ENCODE measurements at regions not wholly inside any gene's neighbourhood (a gene's known extent, or its start where the extent isn't known, plus 50 kb on each side); places are given as distances from the start of the nearest gene placed in this dataset.

DNA sequence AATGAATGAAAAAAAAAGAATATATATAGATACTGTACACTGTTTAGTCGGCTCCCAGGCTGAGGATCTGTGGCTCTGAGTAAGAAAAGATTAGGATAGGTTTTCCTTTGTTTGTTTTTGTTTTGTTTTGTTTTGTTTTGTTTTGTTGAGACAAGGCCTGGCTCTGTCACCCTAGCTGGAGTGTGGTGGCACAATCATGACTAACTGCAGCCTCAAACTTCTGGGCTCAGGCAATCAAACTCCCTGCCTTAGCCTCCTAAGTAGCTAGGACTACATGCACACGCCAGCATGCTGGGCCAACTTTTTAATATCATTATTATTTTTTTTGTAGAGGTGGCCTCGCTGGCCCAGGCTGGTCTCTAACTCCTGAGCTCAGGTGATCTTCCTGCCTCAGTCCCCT lies 87.9 kb upstream of the PTBP2 start:
- H2AK5ac ChIP-seq (ENCODE audit: low read depth, low read length), result no peak overlapping the region
- no peak overlapping the region for H2BK120ac ChIP-seq (replicated peaks; ENCODE audit: low read depth, low read length)
- H2AFZ ChIP-seq (ENCODE audit: low read length), result 0 out of 2 replicates have a peak overlapping the region, but pooled peaks have one; percentile 53
- no peaks in the 10 kb centered on the region for H3K27me3 ChIP-seq (replicated peaks in 1 of 4; ENCODE audit: control insufficient read depth in 3 of 4, extremely low read depth in 1 of 4, insufficient read depth in 3 of 4, low read length in 3 of 4)
- TF ChIP-seq EGR1 (IDR thresholded peaks at IDR 0.05; ENCODE audit: borderline replicate concordance, low read depth, low read length), result no peak
- no peak for TF ChIP-seq RBBP5 (IDR thresholded peaks at IDR 0.05; ENCODE audit: borderline replicate concordance, low read depth, low read length)
- TF ChIP-seq EP300 (IDR thresholded peaks at IDR 0.05; ENCODE audit: borderline replicate concordance in 1 of 2, low read depth in 2 of 2, low read length in 2 of 2), result no peak
- TF ChIP-seq, protein P1, sequence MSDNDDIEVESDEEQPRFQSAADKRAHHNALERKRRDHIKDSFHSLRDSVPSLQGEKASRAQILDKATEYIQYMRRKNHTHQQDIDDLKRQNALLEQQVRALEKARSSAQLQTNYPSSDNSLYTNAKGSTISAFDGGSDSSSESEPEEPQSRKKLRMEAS (IDR thresholded peaks at IDR 0.05), result no peak
- no peak for TF ChIP-seq NRF1 (IDR thresholded peaks at IDR 0.05; ENCODE audit: low read depth, low read length)
- H2BK20ac ChIP-seq (ENCODE audit: low read length), result no peak overlapping the region
- H3K4me3 ChIP-seq (ENCODE audit: extremely low read depth in 1 of 4, insufficient read depth in 2 of 4, low read depth in 3 of 4, low read length in 4 of 4), result no peak overlapping the region
- H2BK5ac ChIP-seq (ENCODE audit: low read depth, low read length), result no peak overlapping the region
- H3K4me1 ChIP-seq (replicated peaks in 1 of 4; ENCODE audit: control insufficient read depth in 3 of 4, insufficient read depth in 4 of 4, low read length in 3 of 4), result no peaks in the 10 kb centered on the region
- H3K9me3 ChIP-seq (ENCODE audit: insufficient read depth in 2 of 2, low read depth in 1 of 2, low read length in 1 of 2), result no peaks in the 10 kb centered on the region
- H3K9ac ChIP-seq (replicated peaks in 1 of 4; ENCODE audit: extremely low read depth in 1 of 4, low read depth in 3 of 4, low read length in 3 of 4), result no peak overlapping the region
- no peak overlapping the region for H4K5ac ChIP-seq (ENCODE audit: insufficient read length, low read depth, low read length)
- ChIA-PET CTCF (ENCODE audit: partially characterized antibody) (no interaction called here), POLR2A (ENCODE audit: partially characterized antibody) (interaction anchor here (0.6 kb wide), 1 partner anchor 263 kb away, joined by 3 read pairs; no protein-coding TSS in a partner anchor)
- no peak overlapping the region for H3K27ac ChIP-seq (ENCODE audit: low read depth, low read length)
- H3K79me2 ChIP-seq (ENCODE audit: control insufficient read depth in 1 of 2, insufficient read depth in 2 of 2, low read length in 2 of 2), result no peaks in the 10 kb centered on the region
- H3K18ac ChIP-seq (ENCODE audit: extremely low read depth, low read length), result no peak overlapping the region
- no peak overlapping the region for H3K56ac ChIP-seq (replicated peaks; ENCODE audit: insufficient read length, low read depth, low read length)
- DNase-seq (ENCODE audit: low read depth in 1 of 2, low spot score in 2 of 2), result no peak
- no peak overlapping the region for H2BK15ac ChIP-seq (ENCODE audit: low read length)
- no peak overlapping the region for H3K23ac ChIP-seq (ENCODE audit: insufficient read length)
- H3K4ac ChIP-seq (replicated peaks; ENCODE audit: insufficient read length, low read depth, low read length), result no peak overlapping the region
- no peaks in the 10 kb centered on the region for H3K23me2 ChIP-seq (ENCODE audit: low read depth, low read length)
- no peak overlapping the region for H3K4me2 ChIP-seq (ENCODE audit: insufficient read depth in 1 of 2, low read depth in 2 of 2, low read length in 2 of 2)
- H4K20me1 ChIP-seq (replicated peaks in 1 of 2; ENCODE audit: control insufficient read depth in 1 of 2, insufficient read depth in 2 of 2, low read length in 2 of 2), result no peaks in the 10 kb centered on the region
- no peaks in the 10 kb centered on the region for H3K36me3 ChIP-seq (ENCODE audit: control insufficient read depth in 2 of 4, insufficient read depth in 4 of 4, low read length in 3 of 4)
- WGBS, 2 experiments (ENCODE audit: extremely low coverage in 1 of 2, insufficient coverage in 1 of 2, insufficient read length in 1 of 2, insufficient replicate concordance in 2 of 2, low coverage in 1 of 2, low lambda C conversion rate in 2 of 2, missing lambda C conversion rate in 1 of 2), result 91% methylated on average over 3 of the region's 3 CpGs; no CpG with 5 or more reads in 1 of the 2 experiments
- H4K8ac ChIP-seq (ENCODE audit: extremely low read depth, insufficient read depth, low read length), result no peak overlapping the region
- no peak overlapping the region for H2BK12ac ChIP-seq (ENCODE audit: low read depth, low read length)
- no peak overlapping the region for H4K91ac ChIP-seq (replicated peaks; ENCODE audit: insufficient read length, low read length)
- no peaks in the 10 kb centered on the region for H3K79me1 ChIP-seq (ENCODE audit: low read depth, low read length)
- H3K14ac ChIP-seq (ENCODE audit: insufficient read length), result no peak overlapping the region
- FAIRE-seq, result no peak

Data from H1 (cell line).